ENCODE measurements at regions not wholly inside any gene's neighbourhood (a gene's known extent, or its start where the extent isn't known, plus 50 kb on each side); places are given as distances from the start of the nearest gene placed in this dataset.
"Not testable (repeated sequence)": the region's sequence is repeated elsewhere in the genome, so short reads cannot be mapped to it uniquely, and the experiment has no call there.

DNA sequence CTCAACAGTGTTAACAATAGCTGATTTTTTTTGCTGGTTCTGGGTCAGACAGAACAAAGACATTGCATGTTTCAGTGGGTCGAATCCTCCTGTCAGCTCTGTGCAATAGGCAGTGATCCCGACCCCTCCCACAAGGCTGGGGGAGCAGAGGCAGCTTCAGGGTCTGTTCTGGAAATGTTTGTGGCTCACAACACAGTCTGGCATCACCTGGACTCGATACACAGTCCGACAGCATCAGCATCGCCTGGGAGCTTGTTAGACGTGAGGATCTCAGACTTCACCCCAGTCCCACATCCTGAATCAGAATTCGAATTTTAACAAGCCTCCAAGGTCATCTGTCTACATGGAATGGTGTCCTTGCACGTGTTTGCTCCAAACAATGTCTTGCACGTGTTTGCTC is 384.7 kb downstream of the IRX2 start:
- DNase-seq (ENCODE audit: extremely low read depth, low read depth), result no peak

DNA sequence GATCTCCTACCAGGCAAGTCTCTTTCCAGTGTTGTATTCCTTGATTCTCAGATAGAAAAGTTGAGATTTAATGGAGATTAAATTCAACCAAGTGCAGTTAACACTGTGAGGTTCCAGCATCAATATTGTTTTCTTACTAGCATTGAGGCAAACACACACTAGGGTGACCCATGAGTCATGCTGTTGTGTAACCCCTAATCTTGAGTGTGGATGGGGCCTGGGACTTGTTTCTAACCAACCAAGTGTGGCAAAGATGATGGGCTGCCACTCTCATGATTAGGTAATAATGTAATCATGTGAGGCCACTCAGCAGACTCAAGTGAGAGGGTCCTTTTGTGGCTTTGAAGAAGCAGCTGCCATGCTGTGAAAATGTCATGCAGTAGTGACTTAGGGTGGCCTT is 394.2 kb downstream of the IRX2 start:
- no peak for DNase-seq (ENCODE audit: extremely low read depth, low read depth)

DNA sequence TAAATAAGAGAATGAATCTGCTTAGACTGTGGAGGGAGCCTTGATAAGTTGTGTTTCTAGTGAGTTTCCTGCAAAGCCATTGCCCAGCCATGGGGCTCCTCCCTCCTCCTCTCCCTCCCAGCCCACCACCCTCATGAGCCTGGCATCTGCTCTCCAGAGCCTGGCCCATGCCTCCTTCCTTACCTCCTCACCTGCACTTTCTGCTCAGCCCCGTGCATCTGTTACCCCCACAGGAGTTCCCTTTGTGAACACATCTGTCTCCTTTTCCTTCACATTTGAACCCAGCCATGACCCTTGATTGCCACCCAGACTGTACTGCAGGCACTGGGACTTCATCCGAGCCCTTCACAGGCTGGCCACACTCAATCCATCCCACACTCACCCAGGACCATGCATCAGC is 395.6 kb downstream of the IRX2 start:
- no peak for DNase-seq (ENCODE audit: extremely low read depth, low read depth)

DNA sequence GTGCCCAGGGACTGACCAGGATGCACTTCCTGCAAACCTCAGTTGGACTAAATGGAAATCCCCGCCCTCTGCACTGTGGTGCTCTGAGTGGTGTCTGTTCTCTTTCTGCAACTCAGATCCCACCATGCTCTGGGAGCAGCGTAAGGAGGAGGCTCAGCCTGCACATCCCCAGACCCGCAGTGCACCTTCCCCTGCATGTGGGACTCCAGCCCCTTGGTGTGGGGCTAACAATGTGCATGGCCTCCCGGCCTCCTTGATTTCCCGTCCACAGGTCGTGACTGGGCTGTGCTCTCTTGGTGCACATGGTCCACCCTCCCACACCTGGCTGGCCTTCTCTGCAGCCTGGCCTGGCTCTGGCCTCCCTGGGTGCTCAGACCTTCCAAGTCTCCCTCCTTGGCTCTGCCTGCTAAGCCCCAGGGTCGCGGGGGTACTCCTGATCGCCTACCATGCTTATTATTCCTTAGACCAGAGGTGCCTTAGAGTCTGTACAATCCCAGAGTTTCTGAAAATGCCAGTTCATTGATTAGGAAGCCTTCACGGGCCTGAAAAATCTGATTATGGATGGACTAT is 397.5 kb downstream of the IRX2 start:
- DNase-seq (ENCODE audit: extremely low read depth, low read depth), result no peak

DNA sequence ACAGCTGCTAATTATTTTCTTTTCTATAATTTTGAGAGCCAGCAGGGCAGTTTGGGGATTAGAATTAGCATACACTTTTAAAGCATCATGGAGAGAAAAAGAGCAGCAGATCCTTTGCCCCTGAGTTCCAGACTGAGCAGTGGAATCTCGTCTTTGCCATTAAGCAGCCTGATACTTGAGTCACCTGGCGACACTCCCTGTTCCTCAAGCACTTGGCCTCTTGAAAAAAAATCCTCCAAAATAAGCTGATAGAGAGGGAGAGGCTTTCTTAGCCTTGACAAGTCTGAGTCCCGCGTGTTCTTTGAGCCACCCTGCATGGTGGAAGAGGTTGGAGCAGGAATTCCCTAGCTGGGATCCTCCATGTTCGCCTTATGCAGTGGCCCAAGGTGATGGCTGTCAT is 398.3 kb downstream of the IRX2 start:
- no peak for DNase-seq (ENCODE audit: extremely low read depth, low read depth)

- DNase-seq (ENCODE audit: extremely low read depth, low read depth), result no peak
Measured at GRCh38 chr5:2352101-2352861, 399.2 kb downstream of the IRX2 start.

GRCh38 chr5:2349768-2350167 is 401.7 kb downstream of the IRX2 start:
- not testable (repeated sequence) for DNase-seq (ENCODE audit: extremely low read depth, low read depth)

DNA sequence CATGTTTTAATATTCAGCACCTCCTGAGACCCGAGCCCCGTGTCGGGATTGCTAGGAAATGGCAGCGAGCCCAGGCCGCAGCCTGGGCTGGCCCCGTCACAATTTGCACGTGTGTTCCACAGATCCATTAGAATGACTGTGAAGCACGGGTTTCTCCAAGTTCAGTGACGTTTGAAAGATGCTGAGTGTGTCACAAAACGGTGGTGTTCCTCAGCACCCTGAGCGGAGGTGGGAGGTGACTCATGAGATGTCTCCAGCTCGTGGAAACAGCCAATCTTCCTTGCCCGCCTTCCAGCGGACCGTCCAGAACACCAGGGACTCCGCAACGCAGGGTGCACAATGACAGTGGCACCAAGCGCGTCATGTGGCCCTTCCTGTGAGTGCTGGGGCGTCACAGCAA is 412.8 kb downstream of the IRX2 start:
- no peak for DNase-seq (ENCODE audit: extremely low read depth, low read depth)

- no peak for DNase-seq (ENCODE audit: extremely low read depth, low read depth)
Measured at GRCh38 chr5:2335733-2336515, 415.6 kb downstream of the IRX2 start.

- no peak for DNase-seq (ENCODE audit: extremely low read depth, low read depth)
Measured at GRCh38 chr5:2335125-2335732, 416.2 kb downstream of the IRX2 start.

- DNase-seq (ENCODE audit: extremely low read depth, low read depth), result no peak
Measured at GRCh38 chr5:2334719-2335118, 416.8 kb downstream of the IRX2 start.

DNA sequence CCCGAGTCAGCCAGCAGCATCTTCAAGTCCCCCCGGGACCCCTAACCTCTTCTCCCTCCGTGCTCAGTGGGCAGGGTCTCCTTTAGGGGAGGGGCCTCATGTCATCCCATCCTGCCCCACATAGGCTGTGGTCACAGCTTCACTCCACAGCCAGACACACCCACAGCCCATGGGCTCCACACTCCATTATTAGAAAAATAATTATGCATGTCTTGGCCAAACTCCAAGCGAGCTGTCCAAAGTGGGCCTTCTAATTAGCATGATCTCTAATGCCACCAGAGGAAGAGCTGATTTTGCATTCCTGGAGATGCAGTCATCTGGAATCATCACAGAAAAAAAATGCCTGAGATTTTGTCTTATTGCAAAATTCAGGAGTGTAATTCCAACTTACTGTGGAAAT is 418.2 kb downstream of the IRX2 start:
- DNase-seq (ENCODE audit: extremely low read depth, low read depth), result no peak

DNA sequence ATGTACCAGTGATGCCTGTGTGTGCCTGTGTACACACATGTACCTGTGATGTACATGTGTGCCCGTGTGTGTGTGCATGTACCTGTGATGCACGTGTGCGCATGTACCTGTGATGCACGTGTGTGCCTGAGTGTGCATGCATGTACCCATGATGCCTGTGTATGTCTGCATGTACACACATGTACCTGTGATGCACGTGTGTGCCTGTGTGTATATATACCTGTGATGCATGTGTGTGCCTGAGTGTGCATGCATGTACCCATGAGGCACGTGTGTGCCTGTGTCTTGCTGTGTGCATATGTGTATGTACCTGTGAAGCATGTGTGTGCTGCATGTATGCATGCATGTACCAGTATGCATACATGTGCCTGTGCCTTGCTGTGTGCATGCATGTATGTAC is 419.0 kb downstream of the IRX2 start:
- no peak for DNase-seq (ENCODE audit: extremely low read depth, low read depth)

- DNase-seq (ENCODE audit: extremely low read depth, low read depth), result no peak
Measured at GRCh38 chr5:2330325-2331130, 420.9 kb downstream of the IRX2 start.

DNA sequence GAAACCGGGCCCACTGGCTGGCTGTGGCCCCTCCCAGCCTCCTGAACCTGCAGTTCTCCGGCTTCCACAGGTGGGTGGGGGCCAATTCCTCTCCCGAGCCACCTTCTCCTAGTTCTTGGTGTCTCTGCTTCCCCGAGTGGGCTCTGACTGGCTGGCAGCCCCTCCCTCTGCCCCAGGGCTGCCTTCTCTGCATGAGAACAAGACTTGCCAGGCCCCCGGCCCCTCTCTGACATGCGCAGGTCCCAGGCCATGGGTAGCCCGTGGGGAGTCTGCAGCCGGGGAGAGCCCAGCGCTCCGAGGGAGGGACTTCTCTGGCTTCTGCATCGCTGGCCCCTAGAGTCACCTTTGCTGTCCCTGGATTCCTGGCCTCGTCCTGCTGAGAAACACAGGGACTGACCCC is 421.7 kb downstream of the IRX2 start:
- no peak for DNase-seq (ENCODE audit: extremely low read depth, low read depth)

DNA sequence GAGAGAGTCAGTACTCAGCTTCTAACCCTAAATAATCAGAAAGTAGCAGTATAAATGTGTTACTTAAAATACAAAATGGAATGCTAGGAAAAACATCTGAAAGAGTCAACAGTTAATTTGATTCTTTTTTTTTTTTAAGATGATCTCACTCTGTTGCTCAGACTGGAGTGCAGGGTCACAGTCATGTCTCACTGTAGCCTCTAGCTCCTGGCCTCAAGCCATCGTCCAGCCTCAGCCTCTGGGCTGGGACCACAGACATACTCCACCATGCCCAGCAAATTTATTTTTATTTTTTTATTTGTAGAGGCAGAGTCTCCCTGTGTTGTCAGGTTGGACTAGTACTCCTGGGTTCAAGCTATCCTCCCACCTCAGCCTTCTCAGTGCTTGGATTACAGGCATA is 424.9 kb downstream of the IRX2 start:
- no peak for DNase-seq (ENCODE audit: extremely low read depth, low read depth)

DNA sequence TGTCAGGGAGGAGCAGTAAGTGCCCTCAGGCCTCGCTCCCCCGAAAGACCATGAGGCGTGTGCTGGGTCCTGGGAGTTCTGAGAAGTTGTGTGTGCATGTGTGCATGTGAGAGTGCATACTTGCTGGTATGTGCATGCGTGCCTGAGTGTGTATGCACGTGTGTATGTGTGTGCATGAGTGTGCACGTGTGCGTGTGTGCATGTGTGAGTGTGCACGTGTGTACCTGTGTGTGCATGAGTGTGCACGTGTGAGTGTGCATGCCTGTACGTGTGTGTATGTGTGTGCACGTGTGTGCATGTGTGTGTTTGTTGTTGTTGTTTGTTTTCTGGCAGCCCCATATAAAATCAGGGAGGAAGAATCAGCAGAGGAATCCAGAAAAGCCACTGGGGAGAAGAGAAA is 426.7 kb downstream of the IRX2 start:
- no peak for DNase-seq (ENCODE audit: extremely low read depth, low read depth)

- DNase-seq (ENCODE audit: extremely low read depth, low read depth), result no peak
Measured at GRCh38 chr5:2320611-2321010, 430.9 kb downstream of the IRX2 start.

GRCh38 chr5:2317540-2317939 is 433.9 kb downstream of the IRX2 start:
- no peak for DNase-seq (ENCODE audit: extremely low read depth, low read depth)

DNA sequence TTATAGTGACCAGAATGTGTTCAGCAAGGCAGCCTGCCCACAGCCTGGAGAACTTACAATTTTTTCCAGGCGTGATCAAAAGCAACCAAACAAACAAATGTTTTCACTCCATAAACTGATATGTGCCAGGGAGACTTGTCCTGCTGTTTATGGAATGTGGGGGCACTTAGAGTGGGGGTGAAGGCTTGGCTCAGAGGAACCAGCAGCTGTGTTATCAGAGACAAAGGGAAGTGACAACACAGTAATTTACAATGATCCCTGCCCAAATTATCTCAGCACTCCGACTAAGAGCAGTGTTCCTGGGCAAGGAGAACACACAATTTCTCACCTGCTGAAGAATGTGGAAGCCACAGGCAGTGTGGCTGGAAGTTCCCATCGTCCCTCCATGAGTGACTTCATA is 429.1 kb upstream of the IRX4 start:
- DNase-seq (ENCODE audit: extremely low read depth, low read depth), result no peak

DNA sequence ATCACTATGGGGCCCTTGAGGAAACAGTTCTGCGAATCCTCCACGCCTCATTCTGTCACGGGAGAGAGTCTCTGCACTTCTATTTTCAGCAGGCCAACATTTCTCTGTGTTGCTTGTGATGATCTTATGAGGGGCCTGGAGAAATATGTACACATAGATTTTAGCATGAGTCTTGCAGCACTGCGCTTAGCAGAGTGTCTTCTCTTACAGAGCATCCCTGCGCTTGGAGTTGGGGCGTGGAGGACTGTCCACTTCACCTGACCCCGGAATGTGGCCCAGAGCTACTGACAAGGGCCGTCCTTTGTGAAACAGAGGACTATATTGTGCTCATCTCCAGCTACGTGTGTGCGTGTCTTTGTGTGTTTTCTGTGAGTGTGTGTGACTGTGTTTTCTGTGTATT is 428.2 kb upstream of the IRX4 start:
- DNase-seq (ENCODE audit: extremely low read depth, low read depth), result no peak
